HG02798 (cell line): ENCODE measurements at regions not wholly inside any gene's neighbourhood (a gene's known extent, or its start where the extent isn't known, plus 50 kb on each side); places are given as distances from the start of the nearest gene placed in this dataset.

ENCODE experiments used
- ATAC-seq: cut with Tn5 transposase; IDR thresholded peaks from one replicate; pipeline ENCODE4 v1.9.1; 2021; ENCODE audit warnings: mild to moderate bottlenecking; ENCODE audit not compliant: unreplicated experiment, poor library complexity

GRCh38 chr7:131090886-131091692, 236.6 kb upstream of the MKLN1 start:
- no peak for ATAC-seq

- no peak for ATAC-seq
These were observed 233.0 kb upstream of the MKLN1 start for GRCh38 chr7:131094685-131095084.

GRCh38 chr7:131095346-131095745, 232.3 kb upstream of the MKLN1 start:
- ATAC-seq, result no peak

GRCh38 chr7:131096267-131096927, 231.3 kb upstream of the MKLN1 start:
- ATAC-seq, result no peak

GRCh38 chr7:131097662-131098376, 229.9 kb upstream of the MKLN1 start:
- ATAC-seq, result no peak

DNA sequence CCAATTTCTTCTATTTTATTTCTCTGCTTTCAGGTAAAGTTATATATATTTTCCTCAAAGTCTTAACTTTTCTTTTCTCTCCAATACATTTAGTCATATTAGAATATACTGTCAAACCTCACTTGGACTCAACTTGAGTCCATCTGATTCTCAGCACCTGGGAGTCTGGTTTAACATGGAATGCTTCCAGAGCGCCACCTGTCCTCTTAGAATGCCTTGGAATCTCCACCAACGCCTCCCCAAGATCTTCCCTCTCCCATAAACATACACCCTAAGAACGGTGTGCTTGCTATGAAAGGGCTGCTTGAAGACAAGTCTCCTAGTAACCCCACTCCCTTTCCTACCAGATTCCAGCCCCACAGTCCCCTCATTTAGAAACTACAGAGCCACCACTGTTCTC, 229.1 kb upstream of the MKLN1 start:
- no peak for ATAC-seq

GRCh38 chr7:131100357-131101054, 227.2 kb upstream of the MKLN1 start:
- ATAC-seq, result no peak

- no peak for ATAC-seq
These were observed 223.7 kb upstream of the MKLN1 start for GRCh38 chr7:131103997-131104396.

DNA sequence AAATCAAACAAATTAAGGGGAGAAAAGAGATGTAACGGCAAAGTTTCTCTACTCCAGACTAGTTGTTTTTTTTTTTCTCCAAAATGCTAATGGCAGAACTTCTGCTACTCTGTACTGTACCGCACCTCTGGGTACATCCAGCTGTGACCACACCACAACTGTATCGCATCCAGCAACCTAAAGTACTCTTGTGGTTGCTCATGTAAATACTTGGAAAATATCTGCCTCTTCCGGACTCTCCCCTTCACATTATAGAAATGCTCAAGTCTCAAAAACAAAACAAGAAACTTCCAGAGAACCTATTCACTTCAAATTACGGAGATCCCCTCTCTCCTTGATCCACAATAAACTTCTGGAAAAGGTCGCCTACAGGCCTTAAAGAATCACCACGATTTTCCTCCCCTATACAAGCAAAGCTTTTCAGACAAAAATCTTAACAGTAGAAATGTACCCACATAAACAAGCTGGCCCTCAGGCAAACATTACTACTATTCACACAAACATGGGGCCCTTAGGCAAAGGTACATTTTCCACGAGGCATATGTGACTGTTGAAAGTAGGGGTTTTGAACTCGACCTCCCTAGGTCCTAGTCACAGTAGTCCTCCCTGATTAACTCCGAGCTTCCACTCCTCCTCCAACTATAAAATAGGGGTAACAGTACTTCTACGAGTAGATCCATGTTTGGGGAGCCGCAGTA, 222.9 kb upstream of the MKLN1 start:
- ATAC-seq, result no peak

DNA sequence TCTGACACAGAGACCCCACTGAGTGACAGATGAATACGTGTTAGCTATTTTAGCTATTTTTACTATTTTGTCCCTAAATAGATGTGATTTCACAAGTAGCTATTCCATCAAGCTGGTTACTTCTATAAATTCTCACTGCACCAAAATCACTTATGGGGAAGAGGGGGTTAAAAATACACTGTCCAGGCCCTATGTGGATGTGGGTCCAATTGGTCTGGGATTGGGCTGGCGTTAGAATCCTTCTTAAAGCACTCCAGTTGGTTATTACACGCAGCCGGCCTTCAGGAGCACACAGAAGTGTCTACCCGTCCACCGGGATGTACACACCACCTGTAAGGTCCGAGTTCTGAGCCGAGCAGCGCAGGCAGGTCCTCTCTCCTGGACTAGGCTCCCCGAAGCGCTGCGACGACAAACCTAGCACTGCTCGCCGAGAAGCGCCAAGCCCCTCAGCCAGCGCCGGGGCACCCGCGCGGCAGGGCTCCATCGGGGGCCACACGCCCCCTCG, 222.3 kb upstream of the MKLN1 start:
- no peak for ATAC-seq

DNA sequence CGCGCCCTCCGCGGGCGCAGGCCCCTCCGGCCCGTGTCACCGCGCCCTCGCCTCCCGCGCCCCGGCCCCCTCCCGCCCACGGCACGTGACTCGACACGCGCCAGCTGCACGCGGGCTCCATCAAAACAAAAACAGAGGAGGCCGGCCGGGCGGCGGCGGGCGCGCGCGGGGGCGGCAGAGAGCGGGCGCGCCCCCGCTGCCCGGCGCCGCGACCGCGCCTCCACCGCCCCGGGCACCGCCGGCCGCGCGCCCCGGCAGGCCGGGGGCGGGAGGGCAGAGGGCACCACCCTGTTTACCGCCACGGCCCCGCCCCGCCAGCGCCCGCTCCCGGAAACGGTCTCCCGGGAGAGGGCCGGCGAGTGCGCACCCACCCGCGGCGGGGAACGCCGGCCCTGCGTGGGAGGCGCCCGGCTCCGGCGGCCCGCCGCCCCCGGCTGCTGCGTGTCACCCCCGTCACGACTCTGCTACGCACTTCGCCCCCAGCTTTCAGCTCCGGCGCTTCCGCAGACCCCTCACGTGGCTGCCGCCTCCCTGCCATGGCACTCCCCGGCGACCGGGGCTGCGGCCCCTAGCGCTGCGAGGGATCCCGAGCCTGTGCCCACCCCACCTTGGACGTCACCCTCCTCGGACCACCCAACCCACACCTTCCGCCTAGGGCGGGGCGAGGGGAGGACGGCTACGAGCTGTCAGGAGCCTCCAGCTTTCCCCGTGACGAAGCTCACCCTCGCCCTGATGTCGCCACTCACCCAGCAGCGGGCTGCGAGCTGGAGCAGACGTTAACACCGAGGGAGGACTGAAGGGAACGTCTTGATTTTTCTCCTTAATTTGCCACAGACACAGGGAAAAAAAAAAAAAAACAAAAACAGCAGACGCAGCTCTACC, 221.6 kb upstream of the MKLN1 start:
- peak; percentile 60 for ATAC-seq

- ATAC-seq, result no peak
These were observed 220.9 kb upstream of the MKLN1 start for GRCh38 chr7:131106681-131107336.

DNA sequence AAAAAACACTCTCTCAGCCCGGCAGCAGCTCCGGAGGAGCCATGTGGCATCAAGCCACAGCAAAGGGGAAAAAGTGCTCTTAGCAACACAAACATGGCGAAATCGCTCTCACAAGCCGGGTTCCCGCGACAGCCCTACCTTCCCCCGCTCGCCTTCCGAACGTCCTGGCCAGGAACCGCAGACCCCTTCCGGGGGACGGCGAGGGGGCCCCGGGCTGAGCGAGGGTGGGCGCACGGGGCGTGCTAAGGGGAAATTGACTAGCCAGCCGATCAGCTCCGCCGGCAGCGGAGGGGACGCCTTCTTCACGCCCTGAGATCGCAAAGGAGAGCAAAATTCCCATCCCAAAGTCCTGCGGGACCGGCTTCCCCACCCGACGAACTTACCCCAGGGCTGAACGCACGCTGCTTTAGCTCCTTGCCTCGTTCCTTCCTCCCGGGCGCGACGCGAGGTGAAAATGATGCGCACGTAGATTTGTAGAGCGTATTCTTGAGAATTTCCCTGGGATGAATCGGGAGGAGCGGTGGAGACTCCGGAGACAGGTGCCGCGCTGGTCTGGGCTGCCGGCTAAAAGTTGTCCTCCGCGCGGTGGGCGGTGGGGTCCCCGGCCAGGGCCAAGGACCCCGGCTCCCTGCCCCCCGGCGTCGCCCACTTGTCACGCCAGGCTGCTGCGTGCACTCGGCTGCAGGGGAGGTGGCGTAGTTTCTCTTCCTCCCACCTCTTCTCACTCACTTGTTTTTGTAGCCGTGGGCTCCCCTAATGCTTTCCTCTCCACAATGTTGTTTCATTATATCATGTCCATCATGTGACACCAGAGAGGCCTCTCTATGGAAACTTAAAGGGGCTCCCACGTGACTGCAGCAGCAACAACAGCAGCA, 220.1 kb upstream of the MKLN1 start:
- peak; percentile 54 for ATAC-seq

- no peak for ATAC-seq
These were observed 219.3 kb upstream of the MKLN1 start for GRCh38 chr7:131108212-131108940.

DNA sequence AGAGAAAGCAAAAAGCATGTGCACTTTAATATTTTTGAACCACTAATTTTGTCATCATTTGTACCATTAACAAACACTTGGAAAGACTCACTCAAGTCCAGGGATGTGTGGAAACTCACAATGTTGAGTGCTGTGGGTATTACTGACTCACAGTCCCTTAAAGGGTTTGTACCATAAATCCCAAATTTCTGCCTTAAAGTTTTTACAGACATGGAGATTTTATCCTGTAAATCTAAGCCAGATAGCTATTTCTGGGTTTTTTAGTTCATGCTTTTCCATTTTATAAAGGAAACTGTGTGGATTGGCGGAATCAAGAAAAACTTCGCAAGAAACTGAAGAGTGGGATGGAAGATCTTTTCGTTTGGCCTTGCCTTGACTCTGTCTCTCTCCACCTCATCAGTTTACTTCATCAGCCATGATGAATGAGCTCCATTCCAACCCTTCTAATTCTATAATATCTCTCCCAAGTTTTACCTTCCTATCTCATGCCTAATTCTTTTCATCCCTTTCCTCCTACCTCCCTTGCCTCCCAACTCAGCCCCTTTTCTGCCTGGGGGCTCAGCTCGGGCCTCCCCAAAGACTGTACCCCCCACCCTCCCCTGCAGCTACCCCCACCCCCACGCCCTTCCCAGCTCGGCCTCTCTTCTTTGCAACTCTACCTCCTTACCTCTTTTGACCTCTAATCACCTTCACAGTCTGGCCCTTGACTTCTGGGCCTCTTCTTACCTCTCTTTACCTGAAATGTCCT, 218.5 kb upstream of the MKLN1 start:
- no peak for ATAC-seq

DNA sequence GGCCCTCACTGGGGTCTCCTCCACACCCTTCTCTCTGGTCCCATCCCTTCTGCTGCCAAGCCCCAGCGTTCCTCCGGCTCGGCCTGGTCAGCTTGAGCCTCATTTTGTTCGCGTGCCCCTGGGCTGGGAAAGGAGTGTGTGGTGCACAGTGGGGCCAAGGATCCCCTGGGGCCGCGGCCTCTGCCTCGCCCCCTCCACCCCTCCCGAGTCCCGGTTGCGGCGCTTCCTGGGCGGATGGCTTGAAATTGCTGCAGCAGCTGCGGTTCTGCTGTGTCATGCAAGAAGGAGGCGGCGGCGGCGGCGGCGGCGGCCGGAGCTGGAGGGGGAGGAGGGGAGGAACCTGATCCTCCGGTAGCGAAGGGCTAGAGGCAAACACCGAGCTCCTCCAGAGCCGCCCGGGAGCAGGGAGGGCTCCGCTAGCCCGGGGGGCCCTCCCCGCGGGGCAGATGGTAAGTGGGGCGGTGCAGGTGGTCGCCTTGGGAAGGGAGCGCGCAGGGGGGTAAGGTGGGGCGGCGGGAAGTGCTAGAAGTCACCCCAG, 217.8 kb upstream of the MKLN1 start:
- peak; percentile 22 for ATAC-seq
